Thyroid gland (tissue), 4 donors: ENCODE measurements at regions not wholly inside any gene's neighbourhood (a gene's known extent, or its start where the extent isn't known, plus 50 kb on each side); places are given as distances from the start of the nearest gene placed in this dataset.

Experiments
- CTCF ChIP-seq, 6 experiments: fragments of 200-600 bp in 3 of 6; fragments of 450-650 bp in 3 of 6; sonication (generic) in 3 of 6; IDR thresholded peaks; one replicate each; pipeline ENCODE4 v1.5.1; 2016 to 2019; ENCODE audit warnings: antibody characterized with exemption in 6 of 6, mild to moderate bottlenecking in 2 of 6, inconsistent platforms in 1 of 6, moderate library complexity in 1 of 6
- POLR2A ChIP-seq, 2 donors: fragments of 450-650 bp; IDR thresholded peaks; one replicate each; pipeline ENCODE4 v1.6.1; 2017; ENCODE audit warnings: antibody characterized with exemption in 2 of 2, mild to moderate bottlenecking in 2 of 2, moderate library complexity in 1 of 2

- TF ChIP-seq CTCF (IDR thresholded peaks at IDR 0.05) (no peak), POLR2A (IDR thresholded peaks at IDR 0.05) (no peak)
Observed at GRCh38 chr17:73974536-73974935, 228.9 kb upstream of the RPL38 start.
